ENCODE measurements at regions not wholly inside any gene's neighbourhood (a gene's known extent, or its start where the extent isn't known, plus 50 kb on each side); places are given as distances from the start of the nearest gene placed in this dataset.

GRCh38 chr10:23585666-23586065 lies 146.8 kb downstream of the OTUD1 start:
- TF ChIP-seq CTCF (IDR thresholded peaks at IDR 0.05): no peak
- no peak for TF ChIP-seq POLR2A (IDR thresholded peaks at IDR 0.05)

Data from body of pancreas (tissue), 4 donors.